Astrocyte of the spinal cord (primary cell): ENCODE measurements at regions not wholly inside any gene's neighbourhood (a gene's known extent, or its start where the extent isn't known, plus 50 kb on each side); places are given as distances from the start of the nearest gene placed in this dataset.

Source experiments
- DNase-seq: peaks from one replicate; pipeline ENCODE4 v3.0.0; 2011; ENCODE audit warnings: low read depth, low spot score
- H3K4me3 ChIP-seq: 2 replicates; pipeline ENCODE4 v1.5.1; 2011; ENCODE audit warnings: low read depth, mild to moderate bottlenecking, low read length, moderate library complexity
- CTCF ChIP-seq: IDR thresholded peaks from 2 replicates; pipeline ENCODE4 v1.5.1; 2012; ENCODE audit warnings: low read depth, mild to moderate bottlenecking, low read length, inconsistent platforms
- in situ Hi-C: cut with HindIII; loops from 2 replicates; pipeline ENCODE4 v1.10.0; 2017; ENCODE audit warnings: low sequenced_read_pairs

GRCh38 chr6:1070085-1070521, 241.8 kb upstream of the FOXQ1 start:
- no peak for TF ChIP-seq CTCF
- no peak for DNase-seq
- no peak overlapping the region for H3K4me3 ChIP-seq
- in situ Hi-C loops = no loop called here

GRCh38 chr6:1068905-1069304, 243.0 kb upstream of the FOXQ1 start:
- TF ChIP-seq CTCF = no peak
- DNase-seq = no peak
- H3K4me3 ChIP-seq = no peak overlapping the region
- in situ Hi-C loops = no loop called here

- no peak overlapping the region for H3K4me3 ChIP-seq
- in situ Hi-C loops = no loop called here
- TF ChIP-seq CTCF = no peak
- peak; percentile 31 for DNase-seq
Observed at GRCh38 chr6:1068068-1068467, 243.8 kb upstream of the FOXQ1 start.

GRCh38 chr6:1067346-1067745, 244.6 kb upstream of the FOXQ1 start:
- DNase-seq = no peak
- H3K4me3 ChIP-seq = no peak overlapping the region
- no peak for TF ChIP-seq CTCF
- in situ Hi-C loops = no loop called here

- in situ Hi-C loops = no loop called here
Observed at GRCh38 chr6:1066449-1067090, 245.3 kb upstream of the FOXQ1 start.

GRCh38 chr6:1065986-1066385, 245.9 kb upstream of the FOXQ1 start:
- in situ Hi-C loops = no loop called here
- DNase-seq = no peak
- no peak for TF ChIP-seq CTCF
- H3K4me3 ChIP-seq = no peak overlapping the region

More at GRCh38 chr6:1066449-1067090, 245.3 kb upstream of the FOXQ1 start:
- TF ChIP-seq CTCF = no peak
- no peak overlapping the region for H3K4me3 ChIP-seq
- DNase-seq = no peak
